GM18505 (cell line): ENCODE measurements at regions not wholly inside any gene's neighbourhood (a gene's known extent, or its start where the extent isn't known, plus 50 kb on each side); places are given as distances from the start of the nearest gene placed in this dataset.

Experiments
- ATAC-seq: cut with Tn5 transposase; IDR thresholded peaks from one replicate; pipeline ENCODE4 v1.9.1; 2021; ENCODE audit not compliant: unreplicated experiment
- POLR2A ChIP-seq: IDR thresholded peaks from 4 replicates; pipeline ENCODE4 v1.6.1; 2011; ENCODE audit warnings: borderline replicate concordance; ENCODE audit not compliant: insufficient read depth, insufficient read length; ENCODE audit errors: extremely low read depth

DNA sequence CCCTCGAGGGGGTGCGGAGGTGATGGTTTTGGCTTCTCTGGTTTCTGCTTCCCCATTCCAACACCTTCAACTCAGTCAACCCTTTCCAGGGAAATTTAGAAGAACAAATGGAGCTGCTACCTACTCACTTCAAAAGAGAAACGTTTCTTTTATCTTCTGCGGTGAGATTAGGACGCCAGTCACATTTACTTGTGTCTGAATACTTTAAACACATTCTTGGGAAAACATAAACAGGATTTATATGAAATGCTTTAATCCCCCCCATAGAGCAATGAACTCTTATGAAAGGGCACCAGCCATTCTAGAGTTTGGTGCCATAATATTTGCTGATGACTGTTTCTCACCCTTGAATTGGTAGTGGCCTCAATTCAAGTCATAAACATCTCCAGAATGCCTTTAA, 253.2 kb upstream of the APCDD1 start:
- no peak for TF ChIP-seq POLR2A

DNA sequence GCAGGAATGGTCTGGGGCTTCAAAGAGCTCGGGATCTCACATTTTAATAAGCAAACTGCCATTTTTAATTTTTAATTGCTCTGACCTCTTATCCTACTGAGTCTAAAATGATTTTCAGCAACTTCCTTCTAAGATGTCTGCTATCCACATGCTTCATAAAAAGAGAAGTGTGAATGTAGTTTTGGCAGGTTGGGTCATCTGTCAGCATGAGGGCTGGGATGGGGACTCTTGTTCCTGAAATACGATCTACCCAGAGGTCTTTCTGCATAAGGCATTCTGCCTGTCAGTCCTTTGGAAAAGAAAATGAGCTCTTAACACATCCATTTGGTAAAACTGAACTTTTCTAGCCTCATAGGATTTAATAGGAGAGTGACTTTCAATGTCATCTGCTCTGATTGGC, 252.8 kb upstream of the APCDD1 start:
- no peak for ATAC-seq

More for the DNA sequence above, 253.2 kb upstream of the APCDD1 start:
- no peak for ATAC-seq

DNA sequence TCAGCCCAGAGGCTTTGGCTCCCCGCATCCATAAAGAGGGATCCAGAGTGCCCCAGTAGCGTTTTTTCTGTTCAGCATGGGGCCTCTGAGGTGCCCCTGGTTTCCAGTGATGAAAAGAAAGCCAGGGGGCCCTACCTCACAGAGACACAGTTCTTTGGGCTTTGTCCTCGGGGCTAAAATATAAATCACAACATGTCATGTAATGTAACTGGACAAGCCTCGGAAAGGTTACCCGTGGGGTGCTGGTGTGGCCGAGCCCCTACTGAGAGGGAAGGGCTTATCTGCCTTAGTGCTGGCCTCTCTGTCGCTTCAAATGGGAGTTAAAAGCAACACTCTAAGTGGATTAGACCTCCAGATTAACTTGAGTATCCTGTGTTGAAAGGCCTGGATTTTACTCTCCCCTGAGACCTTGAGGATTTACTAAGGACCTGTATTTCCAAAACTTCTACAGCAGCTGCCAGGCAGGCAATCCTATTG, 251.6 kb upstream of the APCDD1 start:
- no peak for ATAC-seq
- no peak for TF ChIP-seq POLR2A

More for the DNA sequence above, 252.8 kb upstream of the APCDD1 start:
- TF ChIP-seq POLR2A, result no peak

DNA sequence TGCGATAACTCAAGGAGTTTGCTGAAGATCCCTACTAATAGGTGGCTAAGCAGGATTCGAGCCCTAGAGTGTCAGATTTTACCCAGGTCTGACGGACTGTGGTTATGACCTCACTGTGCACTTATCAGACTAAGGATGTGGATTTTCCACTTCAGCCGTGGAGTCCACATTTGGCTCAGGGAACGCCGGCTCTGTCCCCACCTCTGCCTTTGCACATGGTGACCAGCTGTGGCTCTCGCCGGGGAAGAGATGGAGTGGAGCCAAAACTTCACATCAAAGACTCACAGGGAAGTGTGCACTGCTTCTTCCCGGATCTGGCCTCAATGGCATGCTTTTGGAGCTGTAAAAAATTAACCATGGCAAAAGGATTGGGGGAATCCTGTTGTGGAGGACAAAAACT, 249.3 kb upstream of the APCDD1 start:
- no peak for TF ChIP-seq POLR2A
- no peak for ATAC-seq

DNA sequence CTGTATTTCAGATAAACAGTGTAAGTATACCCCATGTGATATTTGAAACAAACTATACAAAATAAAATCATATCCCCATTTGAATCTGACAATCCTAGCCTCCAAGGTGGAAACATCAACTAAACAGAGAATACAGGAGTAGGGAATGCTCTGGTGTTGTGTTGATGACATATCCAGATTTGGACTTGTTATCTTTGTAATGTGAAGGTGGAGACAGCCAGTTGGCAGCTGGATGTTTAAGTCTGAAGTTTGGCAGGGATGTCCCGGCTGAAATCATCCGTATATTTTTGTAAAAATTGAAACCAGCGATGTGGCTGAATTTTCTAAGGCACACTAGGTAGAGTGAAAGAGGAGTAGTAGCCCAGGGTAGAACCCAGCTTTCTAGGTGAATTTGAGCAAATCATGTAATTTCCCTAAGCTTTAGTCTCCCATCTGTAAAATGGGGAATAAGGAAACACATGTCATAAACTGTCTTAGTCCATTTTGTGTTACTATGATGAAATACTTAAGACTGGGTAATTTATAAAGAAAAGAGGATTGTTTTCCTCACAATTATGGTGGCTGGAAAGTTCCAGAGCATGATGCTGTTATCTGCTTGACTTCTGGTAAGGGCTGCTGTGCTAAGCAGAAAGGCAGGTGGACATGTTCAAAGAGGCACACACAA, 246.6 kb upstream of the APCDD1 start:
- TF ChIP-seq POLR2A, result no peak
- no peak for ATAC-seq

DNA sequence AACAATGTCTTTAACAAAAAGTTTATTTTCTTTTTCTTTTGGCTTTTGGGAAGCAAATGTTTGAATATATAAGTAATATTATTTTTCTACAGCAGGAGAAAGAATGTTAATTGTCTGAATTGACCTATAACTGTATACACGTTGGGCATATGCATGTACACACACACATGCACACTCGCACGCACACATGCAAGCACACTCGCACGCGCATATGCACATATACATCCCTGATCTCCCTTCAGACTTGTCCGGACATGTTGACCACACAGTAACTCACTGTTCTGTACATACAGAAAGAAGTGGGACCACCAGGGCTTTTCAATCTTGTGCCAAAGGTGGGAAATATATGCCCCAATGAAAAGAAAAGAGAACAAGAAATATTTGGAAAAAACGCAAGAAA, 245.1 kb upstream of the APCDD1 start:
- no peak for ATAC-seq
- TF ChIP-seq POLR2A, result no peak

DNA sequence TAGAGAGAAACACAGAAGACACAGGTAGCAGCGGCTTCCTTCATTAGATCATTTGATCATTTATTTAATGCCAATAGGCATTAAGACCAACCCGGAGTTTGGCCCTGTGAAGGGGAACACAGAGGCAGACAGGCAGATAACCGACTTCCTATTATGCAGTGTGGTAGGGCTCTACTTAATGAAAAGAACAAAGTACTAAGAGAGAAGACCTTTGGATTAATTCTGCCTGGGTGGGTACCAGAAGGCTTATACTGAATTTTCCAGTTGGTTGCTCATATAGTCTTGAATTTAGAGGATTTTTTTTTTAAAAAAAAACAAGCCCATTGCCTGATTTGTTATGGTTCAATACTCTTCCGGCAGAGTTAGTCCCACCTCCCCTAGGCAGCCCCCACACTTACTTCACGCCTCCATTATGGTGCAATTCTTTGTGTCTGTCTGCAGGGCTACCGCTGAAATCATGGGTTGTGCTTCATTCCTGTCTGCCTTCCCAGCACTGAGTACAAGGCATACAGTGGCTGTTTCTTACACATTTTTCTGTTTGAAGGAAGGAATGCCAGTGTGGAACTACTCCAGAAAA, 244.3 kb upstream of the APCDD1 start:
- no peak for ATAC-seq
- TF ChIP-seq POLR2A, result no peak

DNA sequence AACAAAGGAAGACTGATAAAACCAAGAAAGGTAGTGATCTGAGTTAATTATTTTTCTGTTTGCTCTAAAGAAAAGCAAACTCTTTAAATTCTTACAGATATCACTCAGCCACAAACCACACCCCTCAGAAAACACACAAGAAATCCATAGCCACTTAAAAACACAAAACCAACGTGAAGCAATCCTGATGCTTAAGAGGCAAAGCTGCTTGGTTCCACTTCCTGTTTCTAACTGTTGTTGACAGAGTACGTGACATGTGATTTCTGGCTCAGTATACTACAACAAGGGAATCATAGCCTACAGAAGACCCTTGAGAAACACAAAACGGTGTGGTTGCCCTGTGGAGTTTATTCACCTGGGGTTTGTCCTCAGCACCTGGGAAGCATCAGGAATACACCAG, 240.9 kb upstream of the APCDD1 start:
- no peak for TF ChIP-seq POLR2A
- peak; percentile 90 for ATAC-seq

DNA sequence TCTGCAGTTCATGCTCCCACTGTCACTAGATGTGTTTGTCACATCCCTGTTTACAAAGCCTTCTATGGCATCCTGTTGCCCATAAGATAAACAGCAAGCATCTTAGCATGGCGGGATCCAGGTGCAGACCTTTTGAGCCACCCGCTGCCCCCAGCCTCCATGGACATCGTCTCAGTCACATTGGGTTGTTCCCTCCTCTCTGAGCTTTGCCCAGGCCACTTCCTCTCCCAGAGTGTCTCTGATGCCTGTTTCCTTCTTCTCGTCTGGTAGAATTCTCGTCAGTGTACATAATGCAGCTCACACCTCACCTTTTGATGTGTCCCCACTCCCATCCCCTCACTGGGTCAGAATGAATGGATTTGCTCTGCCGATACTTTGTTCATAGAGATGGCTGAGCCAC, 239.0 kb upstream of the APCDD1 start:
- TF ChIP-seq POLR2A, result no peak

DNA sequence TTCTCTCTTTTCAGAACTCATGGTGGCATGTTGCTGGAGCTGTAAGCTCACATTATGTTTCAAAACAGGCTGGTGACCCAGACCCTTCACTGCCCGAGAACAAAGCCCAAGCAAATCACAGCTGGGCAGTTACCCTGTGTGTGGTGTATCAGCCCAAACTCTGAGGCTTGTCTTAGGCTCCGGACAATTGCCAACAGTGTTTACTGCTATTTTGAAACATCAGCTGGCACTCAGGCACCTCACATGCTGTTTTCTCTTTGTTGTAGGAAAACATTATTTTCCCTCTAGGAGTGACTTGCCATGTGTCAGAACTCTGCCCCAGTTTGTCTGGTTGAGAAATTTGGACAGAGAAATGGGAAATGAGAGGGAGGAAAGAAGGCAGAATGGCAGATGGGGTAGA, 237.6 kb upstream of the APCDD1 start:
- no peak for ATAC-seq
- TF ChIP-seq POLR2A, result no peak

More for the DNA sequence above, 239.0 kb upstream of the APCDD1 start:
- ATAC-seq, result no peak

DNA sequence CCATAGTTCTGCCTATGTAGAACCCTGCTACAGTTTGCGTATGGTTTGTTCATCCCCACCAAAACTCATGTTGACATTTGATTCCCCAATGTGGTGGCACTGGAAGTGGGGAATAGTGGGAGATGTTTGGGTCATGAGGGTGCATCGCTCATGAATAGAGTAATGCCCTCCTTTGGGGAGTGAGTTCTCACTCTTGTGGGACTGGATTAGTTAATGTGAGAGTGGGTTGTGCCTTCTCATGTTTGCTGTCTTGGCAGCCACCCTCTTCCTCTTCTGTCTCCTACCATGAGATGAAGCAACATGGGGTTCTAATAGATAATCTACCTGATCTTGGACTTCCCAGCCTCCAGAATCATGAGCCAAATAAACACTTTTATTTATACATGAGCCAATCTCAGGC, 237.2 kb upstream of the APCDD1 start:
- no peak for ATAC-seq
- TF ChIP-seq POLR2A, result no peak

DNA sequence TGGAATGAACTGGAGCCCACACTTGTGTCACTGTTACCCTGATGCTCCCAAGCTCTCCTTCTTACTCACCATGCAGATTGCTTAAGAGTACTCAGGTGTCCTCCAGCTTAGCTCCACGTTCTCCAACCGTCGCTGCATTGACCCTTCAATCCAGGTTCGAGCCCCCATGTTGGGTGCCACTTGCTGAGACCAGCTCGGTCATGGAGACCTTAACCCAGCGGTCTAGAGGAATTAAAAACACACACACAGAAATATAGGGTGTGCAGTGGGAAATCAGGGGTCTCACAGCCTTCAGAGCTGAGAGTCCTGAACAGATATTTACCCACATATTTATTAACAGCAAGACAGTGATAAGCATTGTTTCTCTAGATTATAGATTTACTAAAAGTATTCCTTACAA, 229.1 kb upstream of the APCDD1 start:
- no peak for TF ChIP-seq POLR2A
- no peak for ATAC-seq

DNA sequence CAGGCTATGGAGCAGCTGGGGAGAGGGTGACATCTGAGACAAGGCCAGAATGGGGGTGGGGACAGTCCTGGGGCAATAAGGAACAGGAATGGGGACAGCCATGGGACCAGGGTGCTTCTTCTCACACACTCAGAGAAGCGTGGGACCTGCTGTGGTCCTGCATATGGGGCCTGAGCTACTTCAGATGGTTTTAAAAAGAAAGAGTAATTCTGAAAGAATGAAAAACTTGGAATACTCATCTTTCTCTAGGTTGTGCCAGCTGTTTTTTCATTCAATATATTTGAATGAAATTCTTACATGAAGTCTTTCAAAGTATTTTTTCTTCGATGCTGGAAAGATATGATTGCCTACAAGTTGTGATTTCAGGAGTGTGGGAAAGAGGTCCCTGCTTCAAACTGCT, 227.5 kb upstream of the APCDD1 start:
- no peak for TF ChIP-seq POLR2A
- ATAC-seq, result no peak

DNA sequence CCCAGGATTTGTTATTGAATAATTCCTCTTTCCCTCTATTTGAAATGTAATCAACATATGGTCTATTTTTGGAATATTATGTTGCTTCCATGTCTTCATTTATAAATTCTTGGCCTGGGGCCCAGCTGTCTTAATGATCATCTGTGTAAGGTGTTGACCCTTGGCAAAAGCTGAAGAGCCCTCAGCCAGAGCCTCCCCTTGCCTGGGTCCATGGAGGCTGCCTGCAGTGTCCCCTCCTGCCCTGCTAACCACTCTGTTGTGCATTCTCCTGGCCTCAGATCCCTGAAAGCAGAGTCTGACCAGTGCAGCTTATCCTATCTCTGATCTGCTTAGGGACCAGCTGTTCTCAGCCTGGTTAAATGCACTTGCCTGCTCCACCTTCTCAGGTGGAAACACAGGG, 226.1 kb upstream of the APCDD1 start:
- no peak for TF ChIP-seq POLR2A
- ATAC-seq, result no peak
